ENCODE measurements at regions not wholly inside any gene's neighbourhood (a gene's known extent, or its start where the extent isn't known, plus 50 kb on each side); places are given as distances from the start of the nearest gene placed in this dataset.

DNA sequence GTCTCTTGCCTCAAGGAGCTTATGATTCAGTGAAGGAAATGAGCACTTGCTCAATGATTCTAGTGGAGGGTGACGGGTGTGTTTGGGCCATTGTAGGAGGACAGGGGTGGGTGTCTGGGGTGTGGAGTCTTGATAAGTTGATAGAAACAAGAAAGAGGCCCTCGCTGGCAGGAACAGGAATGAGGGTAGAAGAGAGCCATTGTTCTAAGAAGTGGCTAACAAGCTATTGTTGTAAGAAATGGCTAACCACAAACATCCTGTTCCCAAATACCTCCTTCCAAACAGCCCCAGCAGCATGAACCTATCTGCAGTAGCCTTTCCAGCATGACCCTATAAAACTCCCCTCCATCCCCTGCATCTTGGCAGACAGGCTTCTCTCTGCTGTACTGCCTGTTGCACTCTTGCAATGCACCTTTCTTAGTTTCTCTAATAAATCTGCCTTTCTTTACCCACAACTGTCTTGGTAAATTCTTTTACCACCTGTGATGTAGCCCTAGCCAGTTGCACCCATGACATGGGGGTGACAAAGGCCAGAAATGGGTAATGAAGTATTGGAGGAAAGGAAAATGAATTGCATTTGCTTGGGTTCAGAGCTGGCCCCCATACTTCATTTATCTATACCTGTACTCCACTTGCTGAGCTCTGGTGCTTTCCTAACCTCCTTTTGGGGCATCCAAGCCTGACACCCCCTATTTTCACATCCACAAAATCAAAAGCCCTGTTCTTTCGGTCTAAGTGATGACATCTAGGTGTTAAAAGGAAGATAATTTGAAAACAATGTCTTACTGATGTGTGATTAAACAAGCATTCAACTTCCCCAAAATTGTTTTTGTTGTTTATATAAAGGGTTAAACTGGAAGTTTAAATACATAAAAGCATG, 389.1 kb downstream of the GRIN2B start:
- DNase-seq = no peak

DNA sequence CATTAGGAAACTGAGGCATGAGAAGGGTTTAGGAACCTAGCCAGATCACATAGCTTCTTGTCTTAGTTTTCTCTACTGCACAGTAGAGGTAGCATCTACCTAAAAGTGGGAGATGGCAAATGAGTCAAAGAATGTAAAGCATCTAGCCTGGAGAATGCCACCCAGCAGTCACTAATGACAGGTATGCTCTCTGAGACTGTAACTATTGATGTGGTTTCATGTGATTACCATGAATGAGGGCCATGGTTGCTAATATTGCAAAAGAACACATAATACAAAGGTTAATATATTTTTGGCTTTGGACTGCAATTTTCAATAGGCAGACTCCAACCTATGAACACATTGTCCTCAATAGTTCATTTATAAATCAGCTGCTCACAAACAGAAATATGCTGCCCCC, 389.9 kb downstream of the GRIN2B start:
- DNase-seq = no peak

DNA sequence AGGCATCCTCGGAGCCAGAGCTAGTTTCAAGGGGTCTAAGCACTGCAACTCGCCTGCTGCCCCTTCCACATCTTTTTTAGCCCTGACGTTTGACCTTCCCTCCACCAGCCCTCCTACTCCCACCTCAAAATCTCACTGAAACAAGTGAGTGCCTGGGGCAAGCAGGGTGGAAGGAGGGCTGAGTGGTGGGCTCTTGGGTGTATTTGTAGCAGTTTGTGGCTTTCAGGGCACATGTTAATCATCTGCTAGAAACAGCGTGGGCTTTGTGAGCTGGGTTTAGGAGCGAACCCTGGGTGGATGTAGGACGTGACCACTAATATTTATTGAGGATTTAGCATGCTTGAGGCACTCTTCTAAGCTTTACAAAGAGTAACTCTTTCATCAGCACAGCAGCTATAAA, 390.3 kb downstream of the GRIN2B start:
- DNase-seq = no peak

DNA sequence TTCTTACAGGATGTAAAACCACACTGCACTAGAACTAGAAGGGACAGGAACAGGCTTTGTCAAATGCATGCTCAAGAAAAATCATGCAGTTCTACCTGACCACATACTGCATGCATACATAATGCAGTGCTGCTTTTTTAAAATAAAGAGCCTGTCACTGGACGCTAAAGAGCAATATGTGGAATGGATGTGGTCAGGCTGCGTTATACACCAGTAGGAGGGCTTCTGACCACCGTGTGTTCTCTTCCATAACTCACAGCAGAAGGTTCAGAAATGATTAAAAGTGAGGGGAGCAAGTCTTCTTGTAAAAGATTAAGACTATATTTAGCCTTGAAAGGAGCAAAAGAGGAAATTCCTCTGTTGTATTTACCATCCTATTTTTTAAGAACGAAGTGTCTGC, 392.0 kb downstream of the EMP1 start:
- no peak for DNase-seq

DNA sequence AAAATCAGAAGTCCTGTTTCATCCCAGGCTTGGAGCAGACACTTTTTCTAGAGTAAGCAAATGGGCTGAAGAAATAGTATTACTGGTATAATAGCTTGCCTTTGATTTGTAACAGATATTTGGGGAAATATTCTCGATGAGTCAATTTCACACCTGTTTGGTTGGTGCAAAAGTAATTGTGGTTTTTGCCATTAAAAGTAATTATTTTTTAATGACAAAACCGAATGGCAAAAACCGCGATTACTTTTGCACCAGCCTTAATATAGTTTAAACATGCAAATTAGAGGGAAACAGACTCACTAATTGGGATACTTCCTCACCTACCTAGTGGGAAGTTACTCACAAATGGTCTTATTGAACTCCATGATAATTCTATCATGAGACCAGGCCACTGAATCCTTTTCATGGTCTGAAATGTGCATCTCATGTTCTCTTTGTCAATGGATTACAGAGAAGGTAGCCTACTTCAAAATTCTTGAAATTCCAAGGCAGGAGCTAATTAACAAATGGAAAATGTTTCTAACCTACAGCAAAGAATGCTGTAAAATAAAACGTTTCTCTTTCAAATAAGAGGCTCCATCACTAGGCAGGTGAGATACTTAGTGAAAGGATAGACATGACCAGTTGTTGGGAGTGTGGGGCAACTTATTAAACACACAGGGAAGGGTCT, 391.3 kb downstream of the EMP1 start:
- no peak for DNase-seq

DNA sequence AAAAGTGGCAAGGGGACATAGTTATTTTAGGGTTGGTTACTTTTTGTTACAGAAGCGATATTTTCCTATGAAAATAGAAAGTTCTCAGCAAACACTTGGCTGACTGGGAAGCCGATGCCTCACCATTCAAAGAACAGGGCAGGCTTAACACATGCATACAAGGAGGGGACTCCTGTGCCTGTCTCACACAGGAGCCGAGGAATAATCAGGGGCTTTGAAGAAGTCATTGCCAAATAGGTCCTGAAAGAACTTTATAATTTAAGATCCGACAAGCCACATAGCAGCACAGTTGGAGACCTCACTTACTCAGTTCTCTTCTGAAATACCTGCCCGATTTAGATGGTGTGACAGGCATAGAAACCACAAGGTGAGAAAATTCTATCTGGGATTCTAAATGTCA, 389.8 kb downstream of the EMP1 start:
- DNase-seq = no peak

DNA sequence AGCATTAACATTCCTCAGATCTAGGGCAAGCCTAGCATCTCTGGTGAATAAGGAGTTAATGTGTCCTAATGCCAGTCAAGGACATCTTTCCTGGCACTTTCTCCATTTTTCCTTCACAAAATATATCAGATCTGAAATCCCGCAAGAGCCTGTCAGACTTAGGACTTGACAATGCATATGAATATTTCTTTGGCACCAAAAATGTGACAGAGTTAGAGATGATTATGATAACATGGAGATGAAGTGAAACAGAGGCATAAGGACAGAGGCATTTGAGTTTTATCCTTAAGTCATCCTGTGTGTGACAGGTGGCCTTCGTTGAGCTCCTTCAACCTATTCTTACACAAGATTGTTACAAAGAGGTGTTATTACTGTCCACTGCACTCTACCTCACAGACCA, 388.0 kb downstream of the EMP1 start:
- no peak for DNase-seq

DNA sequence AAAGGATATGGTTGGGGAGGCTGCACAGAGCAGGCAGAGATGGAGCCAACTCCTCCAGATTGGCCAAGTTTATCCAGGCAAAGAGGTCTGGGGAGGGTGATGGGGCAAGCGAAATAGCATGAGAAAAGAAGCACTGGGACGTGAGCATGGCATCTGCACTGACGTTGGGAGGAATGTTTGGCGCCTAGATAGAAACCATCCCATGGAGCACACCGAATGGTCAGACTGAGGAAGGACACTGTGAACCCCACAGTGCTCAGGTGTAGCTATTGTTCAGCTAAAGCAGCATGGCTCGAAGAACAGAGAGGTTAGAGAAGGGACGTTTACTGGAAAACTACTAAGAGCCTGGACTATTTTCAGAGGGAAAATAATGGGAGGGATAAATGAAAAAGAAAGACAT, 387.1 kb downstream of the EMP1 start:
- DNase-seq = no peak

DNA sequence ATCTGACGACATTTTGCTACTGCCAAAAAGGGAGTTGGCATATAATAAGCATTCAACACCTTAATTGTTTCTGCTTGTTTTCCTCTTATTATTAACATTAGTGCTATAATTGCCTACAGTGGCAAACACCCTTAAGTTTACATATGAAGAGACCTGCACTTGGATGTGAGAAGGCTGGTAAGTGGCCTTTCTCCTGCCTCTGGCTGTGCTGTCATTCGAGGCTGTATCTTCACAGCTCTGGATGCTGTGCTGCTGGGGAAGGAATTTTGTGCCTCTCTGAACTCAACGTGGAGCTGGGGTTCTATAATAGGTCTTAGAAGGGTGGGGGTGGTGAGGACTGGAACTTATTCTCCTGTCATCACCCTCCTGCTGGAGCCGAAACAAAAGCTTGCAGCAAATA, 385.9 kb downstream of the EMP1 start:
- DNase-seq = no peak

DNA sequence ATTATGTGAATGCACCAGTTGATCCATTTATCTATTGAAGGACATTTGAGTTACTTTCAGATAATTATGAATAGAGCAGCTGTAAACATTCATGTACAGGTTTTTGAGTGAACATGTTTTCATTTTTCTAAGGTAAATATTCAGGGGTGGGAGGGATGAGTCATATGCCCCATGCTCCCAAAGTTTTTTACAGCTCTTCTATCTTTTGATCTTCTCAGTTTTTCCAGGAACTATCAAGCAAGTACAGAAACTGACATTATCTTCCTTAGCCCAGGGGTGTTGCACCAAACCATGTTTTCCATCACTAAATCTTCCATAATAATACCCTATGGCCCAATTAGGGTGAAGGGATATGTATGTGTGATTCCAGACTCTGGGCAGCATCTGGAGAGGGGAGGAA, 384.5 kb downstream of the EMP1 start:
- no peak for DNase-seq

DNA sequence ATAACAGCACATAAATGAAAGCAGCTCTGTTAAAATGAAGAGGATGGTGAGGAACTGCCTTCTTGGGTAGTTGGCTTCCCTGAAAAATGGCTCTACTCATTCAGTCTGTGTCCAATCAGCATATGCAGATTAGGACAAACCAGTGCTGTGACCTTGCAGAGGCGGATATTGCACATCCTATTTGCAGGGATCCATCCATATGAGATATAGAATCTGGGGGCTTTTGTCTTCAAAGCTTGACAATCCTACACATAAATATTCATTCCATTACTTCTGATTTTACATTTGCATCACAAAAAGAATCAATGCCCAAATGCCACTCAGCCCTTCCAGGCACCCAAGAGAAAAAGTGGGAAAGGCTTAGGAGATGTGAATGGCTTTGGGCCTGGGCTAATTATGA, 383.7 kb downstream of the EMP1 start:
- no peak for DNase-seq

DNA sequence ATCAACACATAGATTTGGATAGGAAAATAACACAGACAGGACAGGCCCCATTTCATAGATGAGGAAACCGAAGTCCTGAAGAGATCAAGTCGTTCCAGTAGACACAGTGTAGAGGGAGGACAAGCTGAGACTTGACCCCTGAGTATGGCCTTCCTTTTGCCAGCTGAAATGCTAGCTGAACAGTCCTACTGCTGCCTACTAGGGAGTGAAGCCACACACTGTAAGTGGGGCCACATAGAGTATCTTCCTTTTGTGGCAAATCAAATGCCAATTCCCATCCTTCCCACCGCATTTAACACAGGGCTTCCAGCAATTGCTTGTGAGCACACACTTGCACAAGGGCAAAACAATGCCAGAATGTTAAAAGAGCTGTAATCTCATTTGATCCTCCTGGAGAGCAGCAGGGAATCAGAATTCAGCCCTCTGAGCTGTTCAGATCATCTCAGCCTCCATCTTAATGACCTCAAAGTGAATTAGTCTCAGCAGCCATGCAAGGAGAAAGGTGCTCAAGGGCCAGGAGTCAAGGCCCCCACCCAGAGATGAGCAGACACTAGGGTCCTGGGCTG, 380.5 kb downstream of the EMP1 start:
- DNase-seq = no peak

DNA sequence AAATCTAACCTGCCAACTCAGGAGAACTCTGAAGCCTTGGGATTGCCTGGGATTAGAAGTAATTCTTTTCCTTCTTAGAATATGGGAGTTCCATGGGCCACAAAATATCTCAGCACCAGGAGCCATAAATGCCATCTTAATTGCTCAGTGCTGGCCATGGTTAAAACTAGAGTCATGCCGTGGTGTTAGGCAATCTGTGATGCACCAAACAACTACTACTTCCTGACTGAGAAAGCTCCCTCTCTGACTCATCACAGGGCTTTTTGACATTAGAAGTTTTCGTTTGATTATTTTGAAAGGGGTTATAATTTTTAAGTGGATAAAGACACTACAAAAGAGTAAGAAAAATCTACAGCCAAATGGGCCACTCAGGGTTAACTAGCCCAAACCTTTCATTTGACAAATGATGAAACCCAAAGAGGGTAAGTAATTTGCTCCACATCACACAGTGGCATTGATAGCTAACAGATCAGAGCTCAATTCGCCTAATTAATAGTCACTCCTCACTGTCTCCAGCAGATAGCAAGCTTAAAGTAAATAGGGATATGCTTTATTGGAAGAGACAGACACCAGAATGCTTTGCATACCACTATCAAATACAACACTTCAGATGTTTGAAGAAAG, 377.3 kb downstream of the EMP1 start:
- DNase-seq = no peak

DNA sequence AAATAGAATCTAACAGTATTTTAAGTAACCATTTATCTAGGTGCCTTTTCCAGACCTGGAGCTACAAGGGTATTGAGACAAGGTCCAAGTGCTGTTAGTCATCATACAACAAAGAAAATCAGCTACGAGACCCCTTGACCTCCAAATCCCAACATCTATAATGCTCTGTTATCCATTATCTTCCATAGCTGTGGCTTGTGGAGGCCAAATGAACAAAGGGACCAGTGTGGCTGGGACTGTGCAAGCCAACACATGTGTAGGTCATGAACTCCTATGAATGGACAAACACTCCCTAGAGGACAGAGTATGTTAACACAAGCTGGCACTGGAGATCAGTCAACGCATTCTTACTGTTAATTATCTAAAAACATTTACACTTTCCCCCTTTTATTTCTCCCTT, 374.5 kb downstream of the EMP1 start:
- DNase-seq = no peak

DNA sequence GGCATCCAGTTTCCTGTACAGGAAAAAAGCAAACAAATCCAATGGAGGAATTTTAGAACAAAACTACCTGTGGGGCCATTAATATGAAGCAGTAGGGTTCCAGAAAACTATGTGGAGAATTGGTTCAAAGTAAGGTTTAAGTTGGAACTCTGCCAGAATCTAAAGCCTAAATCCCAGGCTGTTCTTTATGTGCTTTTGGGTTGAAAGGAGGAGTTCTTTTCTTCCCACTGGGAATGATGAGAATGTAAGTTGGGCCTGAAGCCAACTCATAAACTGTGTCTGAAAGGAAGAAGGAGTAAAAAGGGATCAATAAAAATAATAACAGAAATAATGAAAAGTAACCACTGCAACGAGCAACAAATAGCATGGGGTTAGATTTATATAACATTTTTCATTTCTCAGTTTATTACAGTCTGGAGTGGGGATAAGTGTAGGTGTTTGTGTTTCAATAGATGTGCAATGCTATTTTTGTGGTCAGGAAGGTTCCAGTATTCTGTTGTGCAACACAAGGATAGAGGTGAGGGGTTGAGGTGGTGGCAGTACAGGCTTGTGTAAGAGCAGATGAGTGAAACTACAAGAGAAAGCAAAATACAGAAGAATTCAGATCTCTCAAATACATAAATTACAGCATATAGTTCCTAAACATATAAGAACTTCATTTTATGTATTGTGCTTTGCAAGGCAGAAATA, 373.6 kb downstream of the EMP1 start:
- no peak for DNase-seq

DNA sequence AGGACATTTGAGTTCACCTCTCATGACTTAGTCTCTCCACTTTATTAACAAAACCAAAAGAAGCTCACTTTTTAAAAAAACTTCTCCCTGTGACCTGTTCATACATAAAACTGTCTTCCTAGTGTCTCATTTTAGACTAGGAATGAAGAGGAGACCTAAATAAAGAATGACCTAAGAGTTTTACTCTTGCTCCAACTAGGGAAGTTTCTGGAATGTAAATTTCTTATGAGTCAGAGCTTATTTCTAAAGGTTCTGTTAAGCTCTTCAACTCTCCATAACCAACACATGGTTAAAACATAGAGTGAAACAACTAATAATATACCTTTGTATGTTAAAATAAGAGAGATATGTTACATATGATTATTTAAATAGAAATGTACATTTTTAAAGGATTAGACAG, 369.8 kb downstream of the EMP1 start:
- DNase-seq = no peak

DNA sequence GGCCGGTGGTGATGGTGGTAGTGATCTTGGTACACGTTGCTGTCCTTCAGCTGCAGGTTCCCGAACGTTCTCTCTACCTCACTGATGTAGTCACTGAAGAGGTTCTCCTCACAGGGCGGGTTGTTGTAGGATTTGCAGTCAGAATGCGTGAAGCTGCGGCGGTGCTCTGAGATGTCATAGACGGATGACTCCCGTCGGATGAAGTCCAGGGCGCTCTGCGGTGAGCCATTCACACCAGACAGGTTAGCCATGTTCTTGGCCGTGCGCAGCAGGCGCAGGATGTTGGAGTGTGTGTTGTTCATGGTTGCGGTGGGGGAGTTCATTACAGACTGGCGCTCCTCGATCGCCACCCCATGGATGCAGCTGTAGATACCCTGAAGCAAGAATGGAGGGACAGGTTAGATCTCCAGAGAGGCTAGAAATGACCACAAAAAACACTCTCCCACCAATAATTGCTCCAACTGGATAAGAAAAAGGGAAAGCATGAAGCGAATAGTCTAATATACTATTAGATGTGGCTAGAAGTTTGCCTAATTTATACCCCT, 367.8 kb downstream of the EMP1 start:
- DNase-seq = no peak

DNA sequence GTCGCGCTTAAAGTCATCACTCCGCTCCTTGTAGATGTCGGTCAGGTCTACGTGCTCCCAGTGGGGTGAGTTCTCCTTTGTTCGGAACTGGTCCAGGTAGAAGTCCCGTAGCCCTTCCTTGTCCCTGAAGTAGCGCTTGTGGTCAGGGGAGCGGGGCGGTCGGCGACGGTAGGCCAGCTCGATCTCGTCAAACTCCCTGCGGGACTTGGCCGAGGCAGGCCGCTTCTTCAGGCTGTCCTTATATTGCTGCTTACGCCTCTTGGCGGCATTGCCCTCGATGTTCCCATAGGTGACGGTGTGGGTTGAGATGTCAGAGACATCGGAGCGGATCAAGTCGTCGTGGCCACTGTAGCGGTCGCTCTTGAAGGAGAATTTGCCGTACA, 367.2 kb downstream of the EMP1 start:
- DNase-seq = no peak

DNA sequence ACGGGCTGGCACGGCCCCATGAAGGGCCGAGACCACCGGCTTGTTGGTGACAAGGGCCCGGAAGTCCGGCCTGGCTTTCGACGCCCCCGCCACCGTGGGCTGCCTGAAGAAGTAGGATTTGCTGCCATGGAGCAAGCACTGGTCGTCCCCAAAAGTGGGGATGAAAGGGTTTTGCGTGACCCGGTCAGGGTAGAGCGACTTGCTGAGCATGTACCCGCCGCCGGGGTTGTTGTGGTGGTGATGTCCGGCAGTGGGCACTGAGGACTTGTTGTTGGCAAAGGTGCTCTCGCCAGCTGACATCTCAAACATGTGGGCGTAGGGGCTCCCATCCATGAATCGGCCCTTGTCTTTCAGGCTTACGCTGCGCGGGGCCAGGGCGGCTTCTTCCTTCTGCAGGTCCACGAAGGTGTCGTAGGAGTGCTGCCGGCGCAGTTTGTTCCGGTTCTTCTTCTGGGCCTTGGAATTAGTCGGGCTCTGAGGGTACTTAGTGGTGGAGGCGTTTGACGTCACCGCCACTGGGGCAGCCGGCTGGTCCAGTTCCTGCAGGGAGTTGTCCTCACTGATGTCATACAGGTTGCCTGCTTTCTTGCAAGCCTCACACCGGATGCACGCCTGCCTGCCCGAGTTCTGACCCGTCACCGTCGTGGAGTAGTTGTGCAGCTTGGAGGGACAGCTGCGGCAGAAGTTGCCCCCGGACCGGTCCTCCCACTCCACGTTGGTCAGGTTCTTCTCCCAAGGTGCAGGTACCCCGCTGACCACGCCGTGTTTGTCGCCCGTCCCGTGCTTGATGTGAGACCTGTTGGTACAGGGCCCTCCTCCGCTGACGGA, 366.6 kb downstream of the EMP1 start:
- DNase-seq = peak; percentile 8

DNA sequence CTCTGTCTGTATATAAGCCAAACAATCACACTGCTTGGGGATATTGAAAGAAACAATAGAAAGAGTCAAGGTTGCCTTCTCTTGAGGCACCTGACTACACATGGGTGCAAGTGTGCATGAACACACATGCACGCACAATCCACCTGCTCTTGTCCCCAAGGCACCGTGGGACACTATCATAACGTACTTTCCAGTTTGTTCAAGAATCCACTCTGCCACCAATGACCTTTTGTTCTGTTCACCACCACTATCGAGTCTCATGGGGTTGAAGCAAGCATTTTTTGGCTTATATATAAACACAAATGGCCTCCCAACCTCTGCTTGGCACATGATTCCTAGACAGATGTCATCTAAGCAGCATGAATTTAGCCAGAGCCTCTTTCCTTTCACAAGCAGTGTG, 365.4 kb downstream of the EMP1 start:
- no peak for DNase-seq

DNA sequence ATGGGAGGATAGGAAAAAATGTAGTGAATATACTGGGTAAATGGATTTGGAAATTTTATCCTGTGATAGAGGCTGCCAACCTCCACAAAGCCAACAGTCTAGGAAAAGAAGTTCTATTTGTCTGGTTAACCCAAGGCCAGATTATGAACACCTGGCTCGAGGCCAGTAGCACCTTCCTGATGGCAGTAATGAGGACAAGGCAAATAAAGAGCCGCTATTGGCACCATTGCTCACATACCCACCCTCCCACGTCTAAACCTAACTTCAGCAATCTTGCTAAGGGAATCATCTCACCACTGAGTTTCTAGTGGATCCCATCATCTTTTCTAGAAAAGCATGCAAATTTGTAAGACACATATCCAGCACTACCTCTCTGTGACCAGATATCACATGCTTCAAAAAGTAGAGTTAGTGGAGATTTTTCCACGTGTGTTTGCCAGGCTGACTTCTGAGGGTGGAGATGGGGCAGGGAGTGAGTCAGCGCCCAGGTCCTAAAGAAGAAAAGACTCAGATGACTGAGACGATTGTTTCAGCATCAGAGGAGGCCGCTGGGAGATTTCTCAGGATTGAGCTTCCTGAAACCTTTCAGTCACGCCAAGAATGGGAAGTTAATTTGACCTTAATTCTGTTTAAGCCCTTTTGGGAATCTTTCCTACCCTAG, 362.9 kb downstream of the EMP1 start:
- no peak for DNase-seq
